HG02610 (cell line): ENCODE measurements at regions not wholly inside any gene's neighbourhood (a gene's known extent, or its start where the extent isn't known, plus 50 kb on each side); places are given as distances from the start of the nearest gene placed in this dataset.
"Not testable (repeated sequence)": the region's sequence is repeated elsewhere in the genome, so short reads cannot be mapped to it uniquely, and the experiment has no call there.

Experiments used
- ATAC-seq: cut with Tn5 transposase; IDR thresholded peaks from one replicate; pipeline ENCODE4 v1.9.1; 2021; ENCODE audit warnings: mild to moderate bottlenecking, moderate library complexity; ENCODE audit not compliant: unreplicated experiment

DNA sequence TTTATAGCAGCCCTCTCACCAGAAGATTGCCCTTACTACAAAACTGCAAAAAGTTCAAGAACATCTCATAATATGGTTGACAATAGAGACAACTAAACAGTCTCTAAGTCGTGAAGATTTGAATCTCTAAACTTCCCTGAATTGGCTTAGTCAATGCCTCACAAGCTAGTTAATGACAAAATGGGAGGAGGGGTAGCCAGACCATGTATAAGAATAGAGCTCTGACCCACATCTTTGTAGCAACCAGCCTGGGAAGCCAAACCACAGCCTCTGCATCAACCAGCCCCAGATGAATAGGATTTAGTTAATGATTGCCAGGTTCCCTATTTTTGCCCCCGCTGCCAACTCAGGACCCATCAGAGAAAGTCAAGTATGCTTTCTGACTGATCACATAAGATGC lies 1265.9 kb upstream of the PCDH10 start:
- ATAC-seq, result not testable (repeated sequence)

DNA sequence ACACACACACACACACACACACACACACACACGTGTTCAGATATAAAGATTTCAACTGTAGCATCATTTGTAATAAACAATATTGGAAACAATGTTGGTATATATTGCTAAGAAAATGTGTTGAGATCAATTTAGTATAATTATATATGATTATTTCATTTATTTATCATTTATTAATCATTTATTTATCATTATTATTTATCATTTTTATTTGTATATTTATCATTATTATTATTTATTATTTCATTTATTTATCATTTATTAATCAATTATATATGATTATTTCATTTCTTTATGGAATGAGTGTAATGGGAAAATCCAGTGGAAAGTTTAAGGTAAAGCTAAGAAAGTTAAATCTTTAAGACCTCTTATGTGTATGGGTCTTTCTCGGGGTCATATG lies 1223.4 kb upstream of the PCDH10 start:
- not testable (repeated sequence) for ATAC-seq

DNA sequence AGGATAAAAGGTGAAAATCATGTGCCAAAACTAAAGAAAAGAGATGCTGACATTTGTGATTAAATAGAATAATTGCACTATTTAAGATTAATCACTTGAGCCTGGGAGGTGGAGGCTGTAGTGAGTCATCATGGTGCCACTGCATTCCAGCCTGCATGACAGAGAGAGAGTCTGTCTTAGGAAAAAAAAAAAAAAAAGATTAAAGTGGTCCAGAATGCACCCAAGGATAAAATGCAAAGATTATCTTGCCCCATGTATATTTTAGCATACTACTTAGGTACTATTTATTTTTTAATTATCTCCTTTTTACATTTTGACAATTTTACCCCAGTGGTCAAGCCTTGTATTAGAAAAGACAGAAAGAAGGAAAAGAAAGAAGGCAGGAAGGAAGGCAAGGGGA lies 1181.4 kb upstream of the PCDH10 start:
- ATAC-seq, result not testable (repeated sequence)

DNA sequence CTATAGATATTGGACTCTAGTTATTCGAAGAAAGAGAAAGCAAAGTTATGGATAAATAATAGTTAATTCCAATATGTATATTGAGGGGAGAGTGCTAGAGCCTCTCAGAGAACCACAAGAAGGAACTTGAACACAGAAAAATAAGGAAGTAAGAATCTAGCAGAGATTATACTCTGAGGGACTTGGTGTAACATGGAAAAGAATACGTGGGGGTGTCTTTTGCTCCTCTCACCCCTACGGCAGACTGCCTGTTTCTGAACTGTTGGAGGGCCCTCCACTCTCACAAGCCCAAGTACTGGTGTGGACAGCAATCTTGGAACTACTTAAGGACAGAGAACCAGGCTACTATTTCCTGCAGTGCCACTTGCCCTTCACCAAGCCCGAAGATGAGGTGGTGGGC lies 1174.4 kb upstream of the PCDH10 start:
- ATAC-seq, result no peak

DNA sequence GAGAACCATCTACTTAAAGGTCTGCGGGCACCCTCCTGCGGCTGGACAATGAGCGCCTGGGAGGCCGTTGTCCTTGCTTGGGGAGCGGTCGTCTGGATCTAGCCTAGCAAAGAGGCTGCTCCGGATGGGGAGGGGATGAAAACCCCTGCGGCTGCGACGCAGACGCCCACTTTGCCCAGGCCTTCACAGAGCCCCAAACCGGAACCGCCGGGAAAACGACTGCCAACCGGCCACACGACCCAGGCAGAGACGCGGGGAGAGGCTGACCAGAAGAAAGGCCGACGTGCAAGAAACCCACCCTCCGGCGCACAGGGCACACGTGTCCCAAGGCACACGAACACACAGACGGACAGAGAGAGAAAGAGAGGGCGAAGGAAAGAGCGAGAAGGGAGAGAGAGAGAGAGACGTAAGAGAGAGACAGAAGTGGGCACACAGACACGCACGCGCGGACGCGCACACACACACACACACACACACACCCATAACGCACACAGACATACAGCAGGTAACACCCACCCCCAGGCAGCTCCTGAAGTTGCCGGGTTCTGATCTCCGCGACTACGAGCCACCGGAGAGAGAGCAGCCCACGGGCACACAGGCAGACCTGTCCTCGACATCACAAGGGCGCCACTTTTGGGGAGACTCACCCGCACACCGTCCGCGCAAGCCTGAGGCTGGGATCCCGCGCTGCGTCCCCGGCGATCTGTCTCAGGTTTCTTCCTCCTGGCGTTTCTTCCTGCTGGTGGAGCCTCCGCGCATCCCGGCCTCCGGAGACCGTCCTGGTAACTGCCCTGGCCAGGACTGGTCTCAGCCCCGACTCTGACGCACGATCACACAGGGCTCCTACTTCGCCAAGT lies 1173.6 kb upstream of the PCDH10 start:
- not testable (repeated sequence) for ATAC-seq

DNA sequence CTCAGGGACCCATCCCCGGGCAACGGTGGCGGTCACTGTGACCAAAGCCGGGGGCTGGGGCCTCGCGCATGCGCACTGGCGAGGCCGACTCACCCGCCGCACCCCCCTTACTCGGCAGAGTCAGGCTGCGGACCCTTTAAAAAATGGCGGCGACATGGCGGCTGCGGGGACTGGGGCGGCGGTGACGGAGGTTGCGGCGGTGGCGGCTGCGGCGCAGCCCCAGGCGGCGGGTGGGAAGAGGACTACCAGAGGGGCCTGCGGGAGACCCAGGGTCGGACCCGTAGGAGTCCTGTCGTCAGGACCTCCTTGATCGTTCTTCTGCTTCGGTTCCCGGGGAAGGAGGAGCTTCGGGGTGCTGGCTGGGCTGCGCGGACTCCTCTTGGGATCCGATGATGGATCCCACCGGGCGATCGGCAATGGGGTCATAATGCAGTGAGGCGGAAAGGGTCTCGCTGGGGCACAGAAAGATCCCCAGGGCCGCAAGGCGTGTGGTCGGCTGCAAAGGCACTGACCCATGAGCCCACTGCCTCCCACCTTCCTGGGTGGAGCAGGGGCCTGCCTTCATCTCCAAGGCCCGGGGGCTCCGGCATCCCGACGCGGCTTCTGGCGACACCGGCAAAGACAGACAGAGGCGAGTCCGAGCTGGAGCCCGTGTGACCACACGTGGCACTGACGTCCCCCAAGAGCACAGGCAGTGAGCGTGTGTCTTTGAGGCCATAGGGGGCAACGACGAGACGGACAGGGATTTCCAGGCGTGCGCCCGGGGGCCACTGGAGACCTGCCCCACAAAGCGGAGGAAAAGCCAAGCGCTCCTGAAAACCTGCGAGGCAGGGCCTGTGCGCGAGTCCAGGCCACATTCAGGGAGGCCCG lies 1172.7 kb upstream of the PCDH10 start:
- ATAC-seq, result not testable (repeated sequence)

DNA sequence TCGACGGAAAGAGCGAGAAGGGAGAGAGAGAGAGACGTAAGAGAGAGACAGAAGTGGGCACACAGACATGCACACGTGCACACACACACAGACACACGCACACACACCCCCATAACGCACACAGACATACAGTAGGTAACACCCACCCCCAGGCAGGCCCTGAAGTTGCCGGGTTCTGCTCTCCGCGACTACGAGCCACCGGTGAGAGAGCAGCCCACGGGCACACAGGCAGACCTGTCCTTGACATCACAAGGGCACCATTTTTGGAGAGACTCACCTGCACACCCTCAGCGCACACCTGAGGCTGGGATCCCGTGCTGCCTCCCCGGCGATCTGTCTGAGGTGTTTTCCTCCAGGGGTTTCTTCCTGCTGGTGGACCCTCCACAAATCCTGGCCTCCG lies 1171.0 kb upstream of the PCDH10 start:
- no peak for ATAC-seq

DNA sequence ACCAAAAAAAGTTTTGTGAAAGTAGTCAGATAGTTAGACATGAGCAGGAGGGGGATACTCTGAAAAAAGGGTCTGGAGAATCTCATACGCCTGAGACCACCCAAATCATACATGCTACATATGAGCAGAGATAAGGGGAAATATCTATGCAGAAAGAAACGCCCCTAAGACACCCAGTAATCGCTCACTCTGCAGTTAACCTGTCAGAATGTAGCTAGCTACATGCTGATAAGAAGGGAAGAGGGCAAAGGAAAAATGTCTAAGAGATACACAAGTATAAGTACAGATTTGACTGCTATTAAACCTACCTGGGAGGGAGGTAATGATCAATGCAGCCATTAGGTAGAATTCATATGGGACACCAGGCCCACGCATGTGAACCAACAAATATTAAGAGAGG lies 1159.5 kb upstream of the PCDH10 start:
- ATAC-seq, result no peak

DNA sequence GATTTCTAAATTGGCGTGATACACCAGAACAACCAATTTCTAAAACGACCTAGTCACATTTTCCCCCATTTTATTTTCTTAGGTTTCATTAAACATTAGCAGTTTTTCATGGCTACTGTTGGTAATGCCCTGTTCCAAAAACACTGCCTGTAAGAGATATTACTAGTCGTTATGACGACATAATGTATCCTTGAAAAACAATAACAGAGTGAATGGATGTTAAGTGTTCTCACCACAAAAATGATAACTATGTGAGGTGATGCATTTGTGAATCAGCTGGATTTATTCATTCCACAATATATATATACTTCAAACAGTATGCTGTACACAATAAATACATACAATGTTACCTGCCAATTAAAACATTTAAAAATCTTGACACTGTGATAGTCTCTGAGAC lies 1147.6 kb upstream of the PCDH10 start:
- no peak for ATAC-seq

DNA sequence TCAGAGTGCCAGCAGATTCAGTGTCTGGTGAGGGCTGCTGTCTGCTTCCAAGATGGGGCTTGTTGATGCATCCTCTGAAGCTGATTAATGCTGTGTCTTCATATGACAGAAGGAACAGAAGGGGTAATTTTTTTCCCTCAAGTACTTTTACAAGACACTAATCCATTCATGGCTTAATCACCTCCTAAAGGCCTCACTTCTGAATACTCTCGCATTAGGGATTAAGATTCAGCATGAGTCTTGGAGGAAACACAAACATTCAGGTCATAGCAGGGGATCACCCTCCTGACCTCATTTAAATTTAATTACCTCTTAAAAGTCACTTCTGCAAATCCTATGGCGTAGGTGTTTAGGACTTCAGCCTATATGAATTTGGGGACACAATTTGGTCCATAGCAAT lies 1145.5 kb upstream of the PCDH10 start:
- no peak for ATAC-seq

DNA sequence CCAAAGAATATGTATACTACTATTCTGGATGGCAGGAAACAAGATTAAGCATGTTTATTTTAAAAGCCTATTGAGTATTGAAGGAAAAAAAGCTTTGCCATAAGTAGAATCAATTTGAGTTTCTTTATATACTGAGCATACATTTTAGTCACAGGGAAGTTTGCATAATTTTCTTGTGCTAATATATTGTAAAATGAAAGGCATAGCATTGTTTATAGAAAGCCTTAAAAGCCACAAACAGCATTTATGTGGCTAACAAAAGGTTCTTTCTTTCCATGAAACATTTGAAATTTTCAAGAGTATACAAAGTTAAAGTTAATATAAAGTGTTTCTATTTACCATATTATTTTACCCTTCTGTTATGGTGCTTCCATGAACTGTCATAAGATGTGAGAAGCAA lies 1133.8 kb upstream of the PCDH10 start:
- no peak for ATAC-seq

DNA sequence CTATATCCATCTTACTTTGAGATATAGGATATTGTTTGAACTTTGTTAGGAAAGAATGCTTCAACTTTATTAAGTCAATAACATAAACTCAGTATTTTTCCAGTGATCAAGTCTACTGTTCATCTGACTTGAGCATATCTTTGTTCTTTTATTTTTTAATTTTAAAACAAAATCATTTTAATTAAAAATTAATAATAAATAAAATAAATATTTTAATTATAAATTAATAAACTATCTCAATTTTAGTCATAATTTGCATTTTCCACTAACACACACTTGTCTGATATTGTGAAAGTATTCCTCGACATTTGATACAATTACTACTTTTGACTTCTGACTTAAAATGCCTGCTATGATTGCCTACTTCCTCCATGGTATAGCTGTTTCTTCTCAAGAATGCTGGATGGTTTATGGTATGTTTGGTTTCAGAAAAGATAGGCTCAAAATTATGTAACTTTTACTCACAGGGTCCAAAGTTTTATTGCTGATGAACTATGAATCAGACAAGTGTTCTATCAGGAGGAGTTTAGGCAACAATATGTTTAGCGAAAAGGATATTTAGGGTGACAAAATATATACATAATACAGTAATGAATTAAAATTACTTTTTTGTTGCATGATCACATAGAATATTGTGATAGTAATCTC lies 1132.3 kb upstream of the PCDH10 start:
- no peak for ATAC-seq

DNA sequence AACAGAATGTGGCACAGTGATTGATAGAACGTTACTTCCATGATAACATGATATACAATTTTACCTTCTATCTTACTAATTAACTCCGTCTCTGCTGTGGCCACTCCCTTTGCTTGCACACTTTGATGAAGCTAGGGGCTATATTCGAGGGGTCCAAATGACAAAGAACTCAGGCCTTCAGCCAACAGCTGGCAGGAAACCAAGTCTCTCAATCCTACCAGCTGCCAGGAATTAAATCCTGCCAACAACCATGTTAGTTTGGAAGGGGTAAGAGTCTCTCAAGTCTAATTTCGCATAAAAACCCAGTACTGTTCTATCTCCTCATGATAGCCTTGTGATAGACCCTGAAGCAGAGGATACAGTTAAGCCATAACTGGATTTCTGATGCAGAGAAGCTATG lies 1122.9 kb upstream of the PCDH10 start:
- no peak for ATAC-seq

DNA sequence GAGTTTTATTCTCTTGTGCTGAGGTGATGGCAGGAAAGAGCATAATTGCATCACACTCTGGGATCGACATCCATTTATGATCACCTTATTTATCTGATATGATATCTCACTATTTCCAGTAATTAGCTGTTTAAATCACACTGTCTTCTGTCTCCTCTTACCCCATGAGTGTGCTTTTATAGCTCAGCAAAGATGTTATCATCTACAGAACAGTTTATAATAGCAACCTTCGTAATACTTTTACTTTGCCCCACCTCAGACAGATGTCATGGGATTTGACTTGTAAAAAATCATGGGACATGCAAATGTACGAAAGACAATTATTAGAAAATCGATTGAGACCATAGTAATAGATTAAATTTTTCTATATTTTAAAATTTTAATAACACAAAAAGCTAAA lies 1122.3 kb upstream of the PCDH10 start:
- no peak for ATAC-seq

DNA sequence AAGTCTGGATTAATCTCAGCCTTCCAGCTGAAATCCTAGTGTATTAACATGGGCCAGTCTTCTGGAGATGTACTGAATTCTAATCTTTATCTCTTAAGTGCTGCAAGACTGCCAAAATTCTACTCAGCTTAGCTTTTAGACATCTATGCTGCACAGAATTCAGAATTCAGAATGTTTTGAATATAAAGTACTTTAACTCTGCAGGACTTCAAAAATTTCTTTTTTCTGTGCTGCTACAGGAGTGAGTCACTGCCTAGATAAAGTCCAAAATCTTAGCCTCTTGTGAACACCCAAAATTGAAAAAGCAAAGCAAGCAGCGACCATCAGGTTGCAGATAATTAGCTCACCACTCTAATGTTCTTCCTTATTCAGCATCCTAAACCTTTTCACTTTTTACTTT lies 1092.6 kb upstream of the PCDH10 start:
- ATAC-seq, result no peak

DNA sequence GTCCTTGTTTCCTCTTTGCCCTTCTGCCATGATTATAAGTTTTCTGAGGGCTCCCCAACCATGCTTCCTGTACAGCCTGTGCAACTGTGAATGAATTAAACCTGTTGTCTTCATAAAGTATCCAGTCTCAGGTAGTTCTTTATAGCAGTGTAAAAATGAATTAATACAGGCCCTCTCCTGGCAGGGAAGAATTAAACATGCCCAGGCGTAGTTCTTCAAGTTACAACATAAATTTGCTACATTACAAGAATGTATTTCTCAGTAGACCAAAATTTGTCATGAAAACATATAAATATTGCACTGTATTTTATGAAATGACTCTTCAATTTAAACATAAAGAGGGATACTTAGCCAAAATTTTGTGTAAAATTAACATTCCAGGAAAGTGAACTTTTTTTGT lies 1089.9 kb upstream of the PCDH10 start:
- ATAC-seq, result no peak

DNA sequence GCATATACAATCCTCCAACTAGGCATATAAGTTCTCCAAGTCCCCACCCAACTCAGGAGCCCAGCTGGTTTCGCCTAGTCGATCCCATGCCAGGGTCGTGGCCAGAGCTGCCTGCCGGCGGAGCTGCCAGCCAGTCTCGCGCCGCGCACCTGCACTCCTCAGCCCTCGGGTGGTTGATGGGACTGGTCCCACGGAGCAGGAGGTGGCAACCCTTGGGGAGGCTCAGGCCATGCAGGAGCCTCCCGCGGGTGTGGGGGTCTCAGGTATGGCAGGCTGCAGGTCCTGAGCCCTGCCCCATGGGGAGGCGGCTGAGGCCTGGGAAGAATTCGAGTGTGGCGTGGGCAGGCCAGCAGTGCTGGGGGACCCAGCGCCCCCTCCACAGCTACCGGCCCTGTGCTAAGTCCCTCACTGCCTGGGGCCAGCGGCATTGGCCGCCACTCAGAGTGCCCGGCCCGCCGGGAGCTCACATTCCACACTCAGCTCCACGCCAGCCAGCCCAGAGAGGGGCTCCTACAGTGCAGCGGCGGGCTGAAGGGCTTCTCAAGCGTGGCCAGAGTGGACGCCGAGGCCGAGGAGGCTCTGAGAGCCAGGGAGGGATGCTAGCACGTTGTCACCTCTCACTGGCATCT lies 1086.4 kb upstream of the PCDH10 start:
- no peak for ATAC-seq

DNA sequence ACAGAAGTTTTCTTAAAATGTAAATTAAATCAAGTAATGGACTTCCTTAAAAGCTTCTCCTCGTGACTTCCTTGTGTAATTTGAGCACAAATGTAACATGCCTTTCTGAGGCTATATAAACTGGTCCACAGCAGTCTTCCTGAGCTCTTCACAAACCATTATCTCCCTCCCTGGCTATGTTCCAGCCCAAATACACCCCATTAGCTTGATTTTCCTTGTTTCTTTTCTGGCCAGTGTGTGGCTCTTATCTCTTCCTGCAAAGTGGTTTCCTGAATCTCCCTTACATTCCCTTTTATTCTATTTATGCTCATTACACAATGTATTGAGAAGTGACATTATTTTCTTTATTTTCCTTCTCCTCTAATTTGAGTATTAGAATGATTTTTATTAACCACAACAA lies 1085.3 kb upstream of the PCDH10 start:
- no peak for ATAC-seq

DNA sequence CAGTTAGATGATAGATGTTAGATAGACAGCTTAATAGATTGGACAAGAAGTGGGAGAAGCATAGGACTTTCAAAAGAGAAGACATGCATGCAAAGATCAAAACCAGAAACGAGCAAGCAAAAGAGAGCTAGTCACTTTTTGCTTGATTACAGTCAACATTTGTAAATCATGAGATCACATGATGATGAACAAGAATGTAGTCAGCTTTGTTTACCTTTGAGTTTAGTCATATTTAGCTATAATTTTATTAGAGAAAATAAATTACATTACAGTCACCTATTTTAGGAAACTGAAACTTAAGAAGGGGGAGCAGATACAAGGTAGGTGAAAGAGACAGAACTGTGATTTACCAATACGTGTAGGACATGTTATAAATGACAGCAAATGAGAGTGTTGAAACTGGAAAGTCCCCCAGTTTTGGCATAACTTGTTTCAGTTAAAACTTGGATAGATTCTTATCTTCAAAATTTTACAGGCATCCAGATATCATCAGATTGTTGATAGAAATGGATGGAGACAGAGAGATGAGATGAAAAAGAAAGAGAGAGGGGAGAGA lies 1083.1 kb upstream of the PCDH10 start:
- ATAC-seq, result no peak

DNA sequence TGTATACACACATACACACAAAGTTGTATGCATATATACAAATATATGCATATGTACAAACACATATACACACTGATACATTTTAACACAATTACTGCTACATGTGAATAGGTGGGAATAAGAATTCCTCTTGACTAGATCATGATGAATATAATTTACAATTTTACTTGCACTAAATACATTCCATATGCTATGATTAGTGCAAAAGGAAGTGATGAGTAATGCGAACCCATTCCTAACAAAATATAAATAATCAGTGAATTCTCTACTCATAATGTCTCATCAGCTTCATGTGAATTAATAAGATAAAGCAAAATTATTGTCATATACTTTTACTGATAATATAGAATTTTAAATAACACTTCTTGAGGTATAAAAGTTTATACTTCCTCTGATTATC lies 1077.3 kb upstream of the PCDH10 start:
- no peak for ATAC-seq

DNA sequence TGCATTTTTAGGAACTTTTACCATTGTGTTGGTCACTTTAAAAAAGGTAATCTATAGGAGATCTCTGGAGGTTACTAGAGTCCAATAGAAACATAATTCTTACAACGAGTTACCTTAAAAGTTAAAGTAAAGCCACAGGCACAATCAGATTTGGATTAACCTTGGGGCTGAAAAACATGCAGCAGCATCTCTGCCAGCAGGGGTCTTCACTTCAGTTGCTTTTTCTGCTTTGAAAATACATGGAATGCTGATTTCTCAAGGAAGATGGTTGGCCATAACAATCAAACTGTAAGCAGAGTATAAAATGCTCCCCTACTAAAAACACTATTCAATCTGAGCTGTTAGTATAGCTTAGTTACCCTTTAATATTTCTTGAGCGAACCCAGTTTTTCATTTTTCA lies 1072.3 kb upstream of the PCDH10 start:
- no peak for ATAC-seq
